ENCODE measurements at regions not wholly inside any gene's neighbourhood (a gene's known extent, or its start where the extent isn't known, plus 50 kb on each side); places are given as distances from the start of the nearest gene placed in this dataset.

GRCh38 chr9:126159430-126160060, 167.1 kb upstream of the MVB12B start:
- POLR2A ChIA-PET (ENCODE audit: low non-redundant PET), result no interaction called here
- CTCF ChIA-PET, result interaction anchor here (0.6 to 1.1 kb wide), 4 partner anchors 12 to 72 kb away, joined by 3 to 8 read pairs (median 4); no protein-coding TSS in a partner anchor
- H3K27ac ChIP-seq, result no peak overlapping the region
- TF ChIP-seq CTCF (conservative IDR thresholded peaks at IDR 0.05; ENCODE audit: low read depth), result no peak
- DNase-seq (ENCODE audit: low spot score), result no peak

- DNase-seq (ENCODE audit: low spot score), result no peak
- TF ChIP-seq CTCF (conservative IDR thresholded peaks at IDR 0.05; ENCODE audit: low read depth), result no peak
- no peak overlapping the region for H3K27ac ChIP-seq
- CTCF ChIA-PET, result interaction anchor here (0.7 to 1.1 kb wide), 3 partner anchors 34 to 71 kb away, joined by 3 to 8 read pairs (median 4); no protein-coding TSS in a partner anchor
- POLR2A ChIA-PET (ENCODE audit: low non-redundant PET), result no interaction called here
Observed at GRCh38 chr9:126160067-126160853, 166.4 kb upstream of the MVB12B start.

GRCh38 chr9:126160854-126161329, 165.7 kb upstream of the MVB12B start:
- DNase-seq (ENCODE audit: low spot score), result no peak
- ChIA-PET CTCF (no interaction called here), POLR2A (ENCODE audit: low non-redundant PET) (no interaction called here)
- no peak overlapping the region for H3K27ac ChIP-seq
- no peak for TF ChIP-seq CTCF (conservative IDR thresholded peaks at IDR 0.05; ENCODE audit: low read depth)

- H3K27ac ChIP-seq, result no peak overlapping the region
- POLR2A ChIA-PET (ENCODE audit: low non-redundant PET), result no interaction called here
- no peak for TF ChIP-seq CTCF (conservative IDR thresholded peaks at IDR 0.05; ENCODE audit: low read depth)
- DNase-seq (ENCODE audit: low spot score), result no peak
- CTCF ChIA-PET, result interaction anchor here (0.6 kb wide), 1 partner anchor 22 kb away, joined by 3 read pairs; no protein-coding TSS in a partner anchor
Observed at GRCh38 chr9:126162611-126163381, 163.8 kb upstream of the MVB12B start.

GRCh38 chr9:126164796-126165525, 161.7 kb upstream of the MVB12B start:
- H3K27ac ChIP-seq, result no peak overlapping the region
- DNase-seq (ENCODE audit: low spot score), result no peak
- no peak for TF ChIP-seq CTCF (conservative IDR thresholded peaks at IDR 0.05; ENCODE audit: low read depth)
- CTCF ChIA-PET, result no interaction called here
- POLR2A ChIA-PET (ENCODE audit: low non-redundant PET), result no interaction called here

- CTCF ChIA-PET, result no interaction called here
- DNase-seq (ENCODE audit: low spot score), result no peak
- no peak overlapping the region for H3K27ac ChIP-seq
- POLR2A ChIA-PET (ENCODE audit: low non-redundant PET), result no interaction called here
- TF ChIP-seq CTCF (conservative IDR thresholded peaks at IDR 0.05; ENCODE audit: low read depth), result no peak
Observed at GRCh38 chr9:126165755-126166154, 160.9 kb upstream of the MVB12B start.

Data from RWPE1 (cell line).